Ovary (tissue), 3 donors: ENCODE measurements at regions not wholly inside any gene's neighbourhood (a gene's known extent, or its start where the extent isn't known, plus 50 kb on each side); places are given as distances from the start of the nearest gene placed in this dataset.

ENCODE experiments used
- EP300 ChIP-seq: sonication (generic); formaldehyde crosslinking; IDR thresholded peaks from one replicate; pipeline ENCODE4 v1.6.1; 2017; ENCODE audit warnings: antibody characterized with exemption
- POLR2A ChIP-seq: fragments of 450-650 bp; IDR thresholded peaks from one replicate; pipeline ENCODE4 v1.6.1; 2017; ENCODE audit warnings: antibody characterized with exemption, mild to moderate bottlenecking, moderate library complexity
- TF ChIP-seq, protein P1 (sequence below), 3 donors: fragments of 450-650 bp in 2 of 3; fragments of 200-600 bp in 1 of 3; IDR thresholded peaks; one replicate each; pipeline versions ENCODE4 v1.5.1 to v1.8.0; 2016 to 2022; ENCODE audit warnings: antibody characterized with exemption in 3 of 3, mild to moderate bottlenecking in 1 of 3
- donor health status: DM: no; HTN: no; CAD: no.

DNA sequence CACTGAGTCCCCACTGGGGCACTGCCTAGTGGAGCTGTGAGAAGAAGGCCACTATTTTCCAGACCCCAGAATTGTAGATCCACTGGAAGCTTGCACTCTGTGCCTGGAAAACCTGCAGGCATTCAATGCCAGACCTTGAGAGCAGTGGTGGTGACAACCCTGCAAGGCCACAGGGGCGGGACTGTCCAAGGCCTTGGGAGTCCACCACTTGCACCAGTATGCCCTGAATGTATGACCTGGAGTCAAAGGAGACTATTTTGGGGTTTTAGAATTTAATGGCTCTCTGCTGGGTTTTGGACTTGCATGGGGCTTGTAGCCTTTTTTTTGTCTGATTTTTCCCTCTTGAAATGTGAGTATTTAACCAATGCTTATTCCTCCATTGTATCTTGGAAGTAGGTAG lies 145.8 kb downstream of the MSN start:
- TF ChIP-seq, protein P1, sequence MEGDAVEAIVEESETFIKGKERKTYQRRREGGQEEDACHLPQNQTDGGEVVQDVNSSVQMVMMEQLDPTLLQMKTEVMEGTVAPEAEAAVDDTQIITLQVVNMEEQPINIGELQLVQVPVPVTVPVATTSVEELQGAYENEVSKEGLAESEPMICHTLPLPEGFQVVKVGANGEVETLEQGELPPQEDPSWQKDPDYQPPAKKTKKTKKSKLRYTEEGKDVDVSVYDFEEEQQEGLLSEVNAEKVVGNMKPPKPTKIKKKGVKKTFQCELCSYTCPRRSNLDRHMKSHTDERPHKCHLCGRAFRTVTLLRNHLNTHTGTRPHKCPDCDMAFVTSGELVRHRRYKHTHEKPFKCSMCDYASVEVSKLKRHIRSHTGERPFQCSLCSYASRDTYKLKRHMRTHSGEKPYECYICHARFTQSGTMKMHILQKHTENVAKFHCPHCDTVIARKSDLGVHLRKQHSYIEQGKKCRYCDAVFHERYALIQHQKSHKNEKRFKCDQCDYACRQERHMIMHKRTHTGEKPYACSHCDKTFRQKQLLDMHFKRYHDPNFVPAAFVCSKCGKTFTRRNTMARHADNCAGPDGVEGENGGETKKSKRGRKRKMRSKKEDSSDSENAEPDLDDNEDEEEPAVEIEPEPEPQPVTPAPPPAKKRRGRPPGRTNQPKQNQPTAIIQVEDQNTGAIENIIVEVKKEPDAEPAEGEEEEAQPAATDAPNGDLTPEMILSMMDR (IDR thresholded peaks at IDR 0.05): no peak
- TF ChIP-seq POLR2A (no peak), EP300 (no peak)
